ENCODE measurements at regions not wholly inside any gene's neighbourhood (a gene's known extent, or its start where the extent isn't known, plus 50 kb on each side); places are given as distances from the start of the nearest gene placed in this dataset.

DNA sequence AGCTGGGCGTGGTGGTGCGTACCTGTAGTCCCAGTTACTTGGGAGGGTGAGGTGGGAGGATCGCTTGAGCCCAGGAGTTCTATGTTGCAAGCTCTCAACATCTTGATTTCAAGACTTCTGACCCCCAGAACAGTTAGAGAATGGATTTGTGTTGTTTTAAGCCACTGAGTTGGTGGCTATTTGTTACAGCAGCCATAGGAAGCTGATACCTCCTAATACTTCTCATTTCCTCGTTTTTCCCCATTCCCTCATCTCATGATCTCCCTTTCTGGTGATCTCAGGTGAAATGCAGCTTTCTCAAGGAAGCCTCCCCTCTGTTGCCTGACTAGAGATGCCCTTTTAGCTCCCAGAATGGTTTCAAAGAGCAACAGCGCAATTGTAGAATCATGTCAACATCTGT, 378.8 kb downstream of the TYW1 start:
- TF ChIP-seq, protein P1, sequence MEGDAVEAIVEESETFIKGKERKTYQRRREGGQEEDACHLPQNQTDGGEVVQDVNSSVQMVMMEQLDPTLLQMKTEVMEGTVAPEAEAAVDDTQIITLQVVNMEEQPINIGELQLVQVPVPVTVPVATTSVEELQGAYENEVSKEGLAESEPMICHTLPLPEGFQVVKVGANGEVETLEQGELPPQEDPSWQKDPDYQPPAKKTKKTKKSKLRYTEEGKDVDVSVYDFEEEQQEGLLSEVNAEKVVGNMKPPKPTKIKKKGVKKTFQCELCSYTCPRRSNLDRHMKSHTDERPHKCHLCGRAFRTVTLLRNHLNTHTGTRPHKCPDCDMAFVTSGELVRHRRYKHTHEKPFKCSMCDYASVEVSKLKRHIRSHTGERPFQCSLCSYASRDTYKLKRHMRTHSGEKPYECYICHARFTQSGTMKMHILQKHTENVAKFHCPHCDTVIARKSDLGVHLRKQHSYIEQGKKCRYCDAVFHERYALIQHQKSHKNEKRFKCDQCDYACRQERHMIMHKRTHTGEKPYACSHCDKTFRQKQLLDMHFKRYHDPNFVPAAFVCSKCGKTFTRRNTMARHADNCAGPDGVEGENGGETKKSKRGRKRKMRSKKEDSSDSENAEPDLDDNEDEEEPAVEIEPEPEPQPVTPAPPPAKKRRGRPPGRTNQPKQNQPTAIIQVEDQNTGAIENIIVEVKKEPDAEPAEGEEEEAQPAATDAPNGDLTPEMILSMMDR (IDR thresholded peaks at IDR 0.05): no peak
- TF ChIP-seq EP300 (IDR thresholded peaks at IDR 0.05) (no peak), POLR2A (IDR thresholded peaks at IDR 0.05) (no peak)

All from ovary (tissue), 3 donors.